Medulla oblongata (tissue), 1 donor: ENCODE measurements at regions not wholly inside any gene's neighbourhood (a gene's known extent, or its start where the extent isn't known, plus 50 kb on each side); places are given as distances from the start of the nearest gene placed in this dataset.
A peak's percentile ranks its signal among the peaks of the same experiment; 100 is the strongest.
"Not testable (repeated sequence)": the region's sequence is repeated elsewhere in the genome, so short reads cannot be mapped to it uniquely, and the experiment has no call there.

ENCODE experiments used
- DNase-seq: peaks from one replicate; pipeline ENCODE4 v3.0.0-alpha.2; 2015; ENCODE audit errors: extremely low spot score

- no peak for DNase-seq
Observed at GRCh38 chr3:168976969-168977368, 686.5 kb downstream of the MECOM start.

GRCh38 chr3:168975576-168975975 is 687.9 kb downstream of the MECOM start:
- no peak for DNase-seq

GRCh38 chr3:168974617-168975403 is 688.7 kb downstream of the MECOM start:
- no peak for DNase-seq

- no peak for DNase-seq
Observed at GRCh38 chr3:168973897-168974296, 689.6 kb downstream of the MECOM start.

- no peak for DNase-seq
Observed at GRCh38 chr3:168973206-168973605, 690.3 kb downstream of the MECOM start.

- DNase-seq = no peak
Observed at GRCh38 chr3:168968609-168969008, 694.9 kb downstream of the MECOM start.

GRCh38 chr3:168964736-168965135 is 698.8 kb downstream of the MECOM start:
- DNase-seq = no peak

- no peak for DNase-seq
Observed at GRCh38 chr3:168961271-168961670, 702.2 kb downstream of the MECOM start.

GRCh38 chr3:168959731-168960130 is 703.8 kb downstream of the MECOM start:
- DNase-seq = no peak

- DNase-seq = no peak
Observed at GRCh38 chr3:168958466-168958865, 705.0 kb downstream of the MECOM start.

- DNase-seq = no peak
Observed at GRCh38 chr3:168956076-168956475, 707.4 kb downstream of the MECOM start.

GRCh38 chr3:168952551-168952950 is 711.0 kb downstream of the MECOM start:
- DNase-seq = peak; percentile 25

- DNase-seq = no peak
Observed at GRCh38 chr3:168951884-168952283, 711.6 kb downstream of the MECOM start.

- no peak for DNase-seq
Observed at GRCh38 chr3:168951368-168951767, 712.1 kb downstream of the MECOM start.

GRCh38 chr3:168950622-168951021 is 712.9 kb downstream of the MECOM start:
- no peak for DNase-seq

- no peak for DNase-seq
Observed at GRCh38 chr3:168939651-168940238, 723.8 kb downstream of the MECOM start.

- no peak for DNase-seq
Observed at GRCh38 chr3:168933614-168934013, 729.9 kb downstream of the MECOM start.

- not testable (repeated sequence) for DNase-seq
Observed at GRCh38 chr3:168929997-168930396, 733.5 kb downstream of the MECOM start.

GRCh38 chr3:168926426-168926825 is 737.1 kb downstream of the MECOM start:
- DNase-seq = no peak

GRCh38 chr3:168925568-168925967 is 737.9 kb downstream of the MECOM start:
- DNase-seq = no peak

GRCh38 chr3:168914662-168915061 is 748.9 kb downstream of the MECOM start:
- DNase-seq = no peak

- no peak for DNase-seq
Observed at GRCh38 chr3:168909260-168909659, 754.3 kb downstream of the MECOM start.

- DNase-seq = no peak
Observed at GRCh38 chr3:168895419-168895818, 768.1 kb downstream of the MECOM start.
